Stomach (tissue), 8 donors: ENCODE measurements at regions not wholly inside any gene's neighbourhood (a gene's known extent, or its start where the extent isn't known, plus 50 kb on each side); places are given as distances from the start of the nearest gene placed in this dataset.
"Not testable (repeated sequence)": the region's sequence is repeated elsewhere in the genome, so short reads cannot be mapped to it uniquely, and the experiment has no call there.

ENCODE experiments used
- DNase-seq, 2 donors: peaks; one replicate each; pipeline versions ENCODE4 v3.0.0 to v3.0.0-alpha.2; 2013 to 2019
- H3K27ac ChIP-seq, 5 donors: fragments of 200-600 bp in 4 of 5; sonication (generic) in 4 of 5; one replicate each; pipeline ENCODE4 v1.5.1; 2013 to 2019; ENCODE audit warnings: mild to moderate bottlenecking in 1 of 5, moderate library complexity in 1 of 5
- H3K27me3 ChIP-seq, 3 donors: fragments of 200-600 bp; sonication (generic); one replicate each; pipeline ENCODE4 v1.5.1; 2017 to 2019; ENCODE audit warnings: mixed run types in 1 of 3
- H3K36me3 ChIP-seq, 4 donors: fragments of 200-600 bp; sonication (generic); 1 replicate in 3 of 4; 2 replicates in 1 of 4; pipeline ENCODE4 v1.5.1; 2016 to 2019
- H3K4me1 ChIP-seq, 4 donors: fragments of 200-600 bp; sonication (generic); one replicate each; pipeline ENCODE4 v1.5.1; 2016 to 2019
- H3K4me3 ChIP-seq, 4 donors: fragments of 200-600 bp; sonication (generic) in 3 of 4; one replicate each; pipeline ENCODE4 v1.5.1; 2016 to 2019; ENCODE audit warnings: mild to moderate bottlenecking in 1 of 4
- H3K9me3 ChIP-seq, 4 donors: fragments of 200-600 bp; sonication (generic); one replicate each; pipeline ENCODE4 v1.5.1; 2016 to 2019
- EP300 ChIP-seq: sonication (generic); formaldehyde crosslinking; IDR thresholded peaks from one replicate; pipeline ENCODE4 v1.6.1; 2017; ENCODE audit warnings: antibody characterized with exemption
- POLR2A ChIP-seq, 4 donors: fragments of 450-650 bp; IDR thresholded peaks; one replicate each; pipeline ENCODE4 v1.6.1; 2016; ENCODE audit warnings: antibody characterized with exemption in 4 of 4, control low read depth in 2 of 4, mild to moderate bottlenecking in 1 of 4, moderate library complexity in 1 of 4
- POLR2AphosphoS5 ChIP-seq, 3 donors: sonication (generic); formaldehyde crosslinking; IDR thresholded peaks; one replicate each; pipeline ENCODE4 v1.6.1; 2016; ENCODE audit warnings: antibody characterized with exemption in 3 of 3
- WGBS, 5 donors: extraction: QIAGEN DNeasy Blood & Tissue Kit in 3 of 5; methylation state at CpG; one replicate each; pipeline versions ENCODE4 v1.1.5 to v1.1.7; 2013 to 2018; 5-methylcytosine and 5-hydroxymethylcytosine counted together
- intact Hi-C: fragments of 100-400 bp; cut with DNase I; formaldehyde crosslinking; loops from one replicate; pipeline ENCODE4 v1.15.1; 2023; ENCODE audit warnings: low total_unique reads
- TF ChIP-seq, protein P1 (sequence below), 7 experiments: fragments of 450-650 bp in 4 of 7; fragments of 200-600 bp in 3 of 7; sonication (generic) in 3 of 7; IDR thresholded peaks; one replicate each; pipeline ENCODE4 v1.5.1; 2016 to 2019; ENCODE audit warnings: antibody characterized with exemption in 7 of 7, control low read depth in 2 of 7, mild to moderate bottlenecking in 1 of 7
- donor health status: healthy with polysubstance abuse.
- donor health status: Bipolar disorder and iron deficiency.
- donor health status: healthy.

GRCh38 chr12:116662612-116663144 lies 75.2 kb downstream of the SPRING1 start:
- H3K36me3 ChIP-seq: no peaks in the 10 kb centered on the region
- intact Hi-C loops: no loop called here
- no peaks in the 10 kb centered on the region for H3K27me3 ChIP-seq
- no peak overlapping the region for H3K27ac ChIP-seq
- TF ChIP-seq EP300: no peak
- no peak for TF ChIP-seq POLR2AphosphoS5 (IDR thresholded peaks at IDR 0.05)
- no peak for TF ChIP-seq POLR2A (IDR thresholded peaks at IDR 0.05)
- TF ChIP-seq, protein P1, sequence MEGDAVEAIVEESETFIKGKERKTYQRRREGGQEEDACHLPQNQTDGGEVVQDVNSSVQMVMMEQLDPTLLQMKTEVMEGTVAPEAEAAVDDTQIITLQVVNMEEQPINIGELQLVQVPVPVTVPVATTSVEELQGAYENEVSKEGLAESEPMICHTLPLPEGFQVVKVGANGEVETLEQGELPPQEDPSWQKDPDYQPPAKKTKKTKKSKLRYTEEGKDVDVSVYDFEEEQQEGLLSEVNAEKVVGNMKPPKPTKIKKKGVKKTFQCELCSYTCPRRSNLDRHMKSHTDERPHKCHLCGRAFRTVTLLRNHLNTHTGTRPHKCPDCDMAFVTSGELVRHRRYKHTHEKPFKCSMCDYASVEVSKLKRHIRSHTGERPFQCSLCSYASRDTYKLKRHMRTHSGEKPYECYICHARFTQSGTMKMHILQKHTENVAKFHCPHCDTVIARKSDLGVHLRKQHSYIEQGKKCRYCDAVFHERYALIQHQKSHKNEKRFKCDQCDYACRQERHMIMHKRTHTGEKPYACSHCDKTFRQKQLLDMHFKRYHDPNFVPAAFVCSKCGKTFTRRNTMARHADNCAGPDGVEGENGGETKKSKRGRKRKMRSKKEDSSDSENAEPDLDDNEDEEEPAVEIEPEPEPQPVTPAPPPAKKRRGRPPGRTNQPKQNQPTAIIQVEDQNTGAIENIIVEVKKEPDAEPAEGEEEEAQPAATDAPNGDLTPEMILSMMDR (IDR thresholded peaks at IDR 0.05): no peak
- no peaks in the 10 kb centered on the region for H3K9me3 ChIP-seq
- peak in 1 of 2 donors; percentile 74 for DNase-seq
- H3K4me3 ChIP-seq: no peak overlapping the region
- 27 to 39% (median 31%) methylated on average over 14 to 21 of the region's 21 CpGs for WGBS, 5 donors
- H3K4me1 ChIP-seq: peaks cover 5 to 30% (median 30%) of the 10 kb centered on the region in 4 donors

GRCh38 chr12:116661341-116661740 lies 76.5 kb downstream of the SPRING1 start:
- TF ChIP-seq POLR2A (IDR thresholded peaks at IDR 0.05) (no peak), POLR2AphosphoS5 (IDR thresholded peaks at IDR 0.05) (no peak), EP300 (no peak)
- TF ChIP-seq, protein P1 (IDR thresholded peaks at IDR 0.05): no peak
- Histone ChIP-seq H3K27me3 (no peaks in the 10 kb centered on the region), H3K4me1 (peaks cover 5 to 33% (median 30%) of the 10 kb centered on the region in 4 donors), H3K36me3 (no peaks in the 10 kb centered on the region), H3K9me3 (no peaks in the 10 kb centered on the region), H3K27ac (no peak overlapping the region), H3K4me3 (no peak overlapping the region)
- intact Hi-C loops: no loop called here
- no peak for DNase-seq
- WGBS, 5 donors: 89 to 98% (median 95%) methylated on average over 18 of the region's 18 CpGs

GRCh38 chr12:116660740-116661139 lies 77.1 kb downstream of the SPRING1 start:
- intact Hi-C loops, H3K27ac ChIP-seq, H3K4me3 ChIP-seq, DNase-seq, H3K36me3 ChIP-seq, H3K27me3 ChIP-seq, H3K9me3 ChIP-seq: not testable (repeated sequence)
- 93 to 95% (median 94%) methylated on average over 3 to 34 of the region's 34 CpGs for WGBS, 5 donors
- peaks cover 5 to 33% (median 30%) of the 10 kb centered on the region in 4 donors for H3K4me1 ChIP-seq

- TF ChIP-seq POLR2A (IDR thresholded peaks at IDR 0.05): no peak
- no peak for TF ChIP-seq EP300
- TF ChIP-seq, protein P1 (IDR thresholded peaks at IDR 0.05): no peak
- Histone ChIP-seq H3K36me3 (no peaks in the 10 kb centered on the region), H3K4me3 (no peak overlapping the region), H3K27ac (peak overlapping the region in 1 of 5 donors; percentile 32), H3K27me3 (no peaks in the 10 kb centered on the region), H3K9me3 (no peaks in the 10 kb centered on the region), H3K4me1 (peaks cover 5 to 33% (median 30%) of the 10 kb centered on the region in 4 donors)
- peak in 1 of 2 donors; percentile 43 for DNase-seq
- 74 to 82% (median 76%) methylated on average over 13 of the region's 13 CpGs for WGBS, 5 donors
- intact Hi-C loops: no loop called here
These were observed 77.9 kb downstream of the SPRING1 start for GRCh38 chr12:116659771-116660481.
